ENCODE measurements at regions not wholly inside any gene's neighbourhood (a gene's known extent, or its start where the extent isn't known, plus 50 kb on each side); places are given as distances from the start of the nearest gene placed in this dataset.

- H3K9me3 ChIP-seq, result no peaks in the 10 kb centered on the region
- intact Hi-C loops (cut with DNase I), result no loop called here
- H3K4me1 ChIP-seq, result no peaks in the 10 kb centered on the region
- no peak overlapping the region for H3K4me3 ChIP-seq (replicated peaks in 1 of 3)
- no peaks in the 10 kb centered on the region for H3K36me3 ChIP-seq
- no peak for DNase-seq
- 39 to 87% methylated on average over 1 of the region's 1 CpG for WGBS, 2 donors
- H3K27ac ChIP-seq, result no peak overlapping the region
- TF ChIP-seq POLR2A (IDR thresholded peaks at IDR 0.05) (no peak), CTCF (IDR thresholded peaks at IDR 0.05) (no peak)
- no peaks in the 10 kb centered on the region for H3K27me3 ChIP-seq
Observed at GRCh38 chr3:109480014-109480413, 142.7 kb upstream of the DPPA4 start.

GRCh38 chr3:109478614-109479013, 141.3 kb upstream of the DPPA4 start:
- H3K4me3 ChIP-seq (replicated peaks in 1 of 3), result no peak overlapping the region
- no peaks in the 10 kb centered on the region for H3K4me1 ChIP-seq
- intact Hi-C loops (cut with DNase I), result no loop called here
- no peaks in the 10 kb centered on the region for H3K36me3 ChIP-seq
- H3K27ac ChIP-seq, result no peak overlapping the region
- H3K9me3 ChIP-seq, result no peaks in the 10 kb centered on the region
- 89 to 91% methylated on average over 1 of the region's 1 CpG for WGBS, 2 donors
- no peak for DNase-seq
- no peaks in the 10 kb centered on the region for H3K27me3 ChIP-seq
- TF ChIP-seq POLR2A (IDR thresholded peaks at IDR 0.05), result no peak
- TF ChIP-seq CTCF (IDR thresholded peaks at IDR 0.05), result no peak

- Histone ChIP-seq H3K9me3 (no peaks in the 10 kb centered on the region), H3K27ac (no peak overlapping the region), H3K4me1 (no peaks in the 10 kb centered on the region), H3K27me3 (no peaks in the 10 kb centered on the region), H3K36me3 (no peaks in the 10 kb centered on the region), H3K4me3 (replicated peaks in 1 of 3) (no peak overlapping the region)
- intact Hi-C loops (cut with DNase I), result no loop called here
- no peak for DNase-seq
- no peak for TF ChIP-seq CTCF (IDR thresholded peaks at IDR 0.05)
- WGBS, 2 donors, result 58 to 63% methylated on average over 3 of the region's 3 CpGs
Observed at GRCh38 chr3:109460961-109461360, 123.6 kb upstream of the DPPA4 start.

- WGBS, 2 donors, result 89% methylated on average over 3 of the region's 3 CpGs
- intact Hi-C loops (cut with DNase I), result no loop called here
- Histone ChIP-seq H3K4me1 (no peaks in the 10 kb centered on the region), H3K27ac (no peak overlapping the region), H3K9me3 (no peaks in the 10 kb centered on the region), H3K36me3 (no peaks in the 10 kb centered on the region), H3K27me3 (no peaks in the 10 kb centered on the region), H3K4me3 (replicated peaks in 1 of 3) (no peak overlapping the region)
- no peak for DNase-seq
- TF ChIP-seq POLR2A (IDR thresholded peaks at IDR 0.05) (no peak), CTCF (IDR thresholded peaks at IDR 0.05) (no peak)
Observed at GRCh38 chr3:109445210-109445609, 107.9 kb upstream of the DPPA4 start.

GRCh38 chr3:109442531-109442930, 105.2 kb upstream of the DPPA4 start:
- WGBS, 2 donors, result 91 to 92% methylated on average over 4 of the region's 4 CpGs
- no peak for DNase-seq
- Histone ChIP-seq H3K4me1 (no peaks in the 10 kb centered on the region), H3K9me3 (no peaks in the 10 kb centered on the region), H3K27ac (no peak overlapping the region), H3K27me3 (no peaks in the 10 kb centered on the region), H3K4me3 (replicated peaks in 1 of 3) (no peak overlapping the region), H3K36me3 (no peaks in the 10 kb centered on the region)
- intact Hi-C loops (cut with DNase I), result no loop called here
- no peak for TF ChIP-seq POLR2A (IDR thresholded peaks at IDR 0.05)
- no peak for TF ChIP-seq CTCF (IDR thresholded peaks at IDR 0.05)

Data from thyroid gland (tissue), 4 donors.